SU-DHL-6 (cell line): ENCODE measurements at regions not wholly inside any gene's neighbourhood (a gene's known extent, or its start where the extent isn't known, plus 50 kb on each side); places are given as distances from the start of the nearest gene placed in this dataset.

Source experiments
- H2AFZ ChIP-seq: fragments of 200-600 bp; sonication (generic); 2 replicates; pipeline ENCODE4 v1.6.1; 2014; ENCODE audit warnings: low read depth, mild to moderate bottlenecking, moderate library complexity, mixed read lengths, antibody characterized with exemption, low read length; ENCODE audit not compliant: severe bottlenecking
- H3F3A ChIP-seq: fragments of 200-600 bp; shearing (Covaris generic); 2 replicates; pipeline ENCODE4 v1.6.0; 2016; ENCODE audit warnings: antibody characterized with exemption, mild to moderate bottlenecking; ENCODE audit not compliant: insufficient read depth
- H3K27ac ChIP-seq: fragments of 200-600 bp; sonication (generic); 2 replicates; pipeline ENCODE4 v1.5.1; 2016; ENCODE audit warnings: low read depth, mild to moderate bottlenecking, low read length, moderate library complexity, mixed read lengths
- H3K27me3 ChIP-seq: fragments of 200-600 bp; sonication (generic), shearing (Covaris generic); 2 replicates; pipeline ENCODE4 v1.6.0; 2014; ENCODE audit warnings: mild to moderate bottlenecking, low read length
- H3K36me3 ChIP-seq: fragments of 200-600 bp; sonication (generic); 2 replicates; pipeline ENCODE4 v1.6.1; 2014; ENCODE audit warnings: mild to moderate bottlenecking, low read length, mixed read lengths
- H3K4me2 ChIP-seq: fragments of 300-600, 200-600 bp; shearing (Covaris generic), sonication (generic); 2 replicates; pipeline ENCODE4 v1.6.0; 2014; ENCODE audit warnings: low read length, low read depth, mild to moderate bottlenecking; ENCODE audit not compliant: poor library complexity, severe bottlenecking
- H3K4me3 ChIP-seq: fragments of 200-600 bp; sonication (generic); 2 replicates; pipeline ENCODE4 v1.5.1; 2014; ENCODE audit warnings: antibody characterized with exemption, low read length, mild to moderate bottlenecking, mixed read lengths; ENCODE audit not compliant: insufficient read depth, poor library complexity, severe bottlenecking
- H3K79me2 ChIP-seq: fragments of 200-600 bp; sonication (generic); 2 replicates; pipeline ENCODE4 v1.6.1; 2014; ENCODE audit warnings: mild to moderate bottlenecking, low read length, moderate library complexity; ENCODE audit not compliant: insufficient read depth
- H3K9ac ChIP-seq: fragments of 200-600 bp; sonication (generic); 2 replicates; pipeline ENCODE4 v1.7.0; 2014; ENCODE audit warnings: mild to moderate bottlenecking, low read length
- H3K9me2 ChIP-seq: fragments of 200-600 bp; sonication (generic); replicated peaks from 2 replicates; pipeline ENCODE4 v1.6.1; 2014; ENCODE audit warnings: low read length; ENCODE audit not compliant: insufficient read depth
- H3K9me3 ChIP-seq: fragments of 200-600 bp; sonication (generic); 2 replicates; pipeline ENCODE4 v1.6.1; 2014; ENCODE audit warnings: low read length, mixed read lengths; ENCODE audit not compliant: insufficient read depth
- H4K20me1 ChIP-seq: fragments of 200-600 bp; sonication (generic); 2 replicates; pipeline ENCODE4 v1.6.1; 2014; ENCODE audit warnings: low read depth, mild to moderate bottlenecking, antibody characterized with exemption, low read length, moderate library complexity, mixed read lengths
- EZH2phosphoT487 ChIP-seq: fragments of 200-600 bp; sonication (generic), shearing (Covaris generic); conservative IDR thresholded peaks from 2 replicates; pipeline ENCODE4 v1.6.1; 2018; ENCODE audit warnings: mild to moderate bottlenecking, antibody characterized with exemption, low read length, moderate library complexity, mixed read lengths
- TF ChIP-seq, protein P1 (sequence below): fragments of 200-600 bp; sonication (generic); IDR thresholded peaks from one replicate; pipeline ENCODE4 v1.5.1; 2017; ENCODE audit warnings: antibody characterized with exemption, mild to moderate bottlenecking, low read length, moderate library complexity; ENCODE audit not compliant: insufficient read depth, poor library complexity, severe bottlenecking

- H3K79me2 ChIP-seq, result no peaks in the 10 kb centered on the region
- TF ChIP-seq, protein P1, sequence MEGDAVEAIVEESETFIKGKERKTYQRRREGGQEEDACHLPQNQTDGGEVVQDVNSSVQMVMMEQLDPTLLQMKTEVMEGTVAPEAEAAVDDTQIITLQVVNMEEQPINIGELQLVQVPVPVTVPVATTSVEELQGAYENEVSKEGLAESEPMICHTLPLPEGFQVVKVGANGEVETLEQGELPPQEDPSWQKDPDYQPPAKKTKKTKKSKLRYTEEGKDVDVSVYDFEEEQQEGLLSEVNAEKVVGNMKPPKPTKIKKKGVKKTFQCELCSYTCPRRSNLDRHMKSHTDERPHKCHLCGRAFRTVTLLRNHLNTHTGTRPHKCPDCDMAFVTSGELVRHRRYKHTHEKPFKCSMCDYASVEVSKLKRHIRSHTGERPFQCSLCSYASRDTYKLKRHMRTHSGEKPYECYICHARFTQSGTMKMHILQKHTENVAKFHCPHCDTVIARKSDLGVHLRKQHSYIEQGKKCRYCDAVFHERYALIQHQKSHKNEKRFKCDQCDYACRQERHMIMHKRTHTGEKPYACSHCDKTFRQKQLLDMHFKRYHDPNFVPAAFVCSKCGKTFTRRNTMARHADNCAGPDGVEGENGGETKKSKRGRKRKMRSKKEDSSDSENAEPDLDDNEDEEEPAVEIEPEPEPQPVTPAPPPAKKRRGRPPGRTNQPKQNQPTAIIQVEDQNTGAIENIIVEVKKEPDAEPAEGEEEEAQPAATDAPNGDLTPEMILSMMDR, result no peak
- TF ChIP-seq EZH2phosphoT487, result no peak
- H3K27ac ChIP-seq, result no peak overlapping the region
- no peaks in the 10 kb centered on the region for H3K9me2 ChIP-seq
- no peaks in the 10 kb centered on the region for H3K9me3 ChIP-seq
- H3K4me2 ChIP-seq, result no peak overlapping the region
- no peak overlapping the region for H3K9ac ChIP-seq
- no peaks in the 10 kb centered on the region for H3F3A ChIP-seq
- H3K36me3 ChIP-seq, result no peaks in the 10 kb centered on the region
- no peak overlapping the region for H3K4me3 ChIP-seq
- no peak overlapping the region for H2AFZ ChIP-seq
- no peaks in the 10 kb centered on the region for H3K27me3 ChIP-seq
- H4K20me1 ChIP-seq, result no peaks in the 10 kb centered on the region
Measured at GRCh38 chr3:88921986-88922385, 185.4 kb upstream of the EPHA3 start.

DNA sequence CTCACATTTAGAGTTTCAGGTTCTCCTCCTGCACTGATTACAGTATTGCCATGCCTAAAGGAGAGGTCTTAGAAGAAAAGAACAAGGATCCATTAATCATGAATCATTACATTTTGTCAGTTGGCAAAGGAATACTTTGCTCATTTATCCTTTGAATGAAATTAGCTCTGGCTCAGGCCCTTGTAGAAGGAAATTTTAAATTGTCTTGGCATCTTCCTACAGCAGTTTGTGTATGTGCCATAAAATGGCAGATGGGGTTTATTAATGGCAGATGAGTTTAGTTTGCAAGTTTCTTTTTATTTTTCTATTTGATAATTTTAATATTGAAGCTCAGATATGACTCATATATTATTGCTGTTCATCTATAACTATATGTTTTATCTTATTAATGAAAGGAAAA is 181.2 kb upstream of the EPHA3 start:
- Histone ChIP-seq H4K20me1 (no peaks in the 10 kb centered on the region), H3K79me2 (no peaks in the 10 kb centered on the region), H3K9me3 (no peaks in the 10 kb centered on the region), H3K4me2 (no peak overlapping the region), H3K9me2 (no peaks in the 10 kb centered on the region), H3K27ac (no peak overlapping the region), H2AFZ (no peak overlapping the region), H3K4me3 (no peak overlapping the region), H3K36me3 (no peaks in the 10 kb centered on the region), H3K27me3 (no peaks in the 10 kb centered on the region), H3K9ac (no peak overlapping the region), H3F3A (no peaks in the 10 kb centered on the region)
- no peak for TF ChIP-seq EZH2phosphoT487
- TF ChIP-seq, protein P1, result no peak

DNA sequence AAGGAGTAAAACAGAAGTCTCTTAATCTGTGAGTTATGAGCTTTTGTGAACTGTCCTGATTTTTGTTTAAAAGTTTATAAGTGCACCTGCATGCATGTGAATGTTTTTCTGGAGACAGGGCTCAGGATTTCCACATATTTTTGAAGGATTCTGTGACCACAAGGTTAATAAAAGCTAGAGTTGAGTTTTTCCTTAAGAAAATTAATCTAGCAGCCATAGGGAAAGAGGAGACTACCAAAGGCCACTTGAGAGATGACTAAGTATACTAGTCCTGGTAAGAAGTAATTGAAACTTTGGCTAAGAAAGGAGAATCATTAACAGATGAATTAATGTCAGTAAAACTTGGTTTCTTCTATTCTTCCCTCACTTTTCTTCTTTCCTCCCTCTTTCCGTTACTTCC is 176.8 kb upstream of the EPHA3 start:
- Histone ChIP-seq H3K27me3 (no peaks in the 10 kb centered on the region), H3K9me3 (no peaks in the 10 kb centered on the region)

More for the DNA sequence above, 176.8 kb upstream of the EPHA3 start:
- H3K4me2 ChIP-seq, result no peak overlapping the region
- no peaks in the 10 kb centered on the region for H3K79me2 ChIP-seq
- H3K36me3 ChIP-seq, result no peaks in the 10 kb centered on the region
- no peaks in the 10 kb centered on the region for H4K20me1 ChIP-seq
- H3K4me3 ChIP-seq, result no peak overlapping the region
- no peaks in the 10 kb centered on the region for H3F3A ChIP-seq
- H3K27ac ChIP-seq, result no peak overlapping the region
- no peaks in the 10 kb centered on the region for H3K9me2 ChIP-seq
- H2AFZ ChIP-seq, result no peak overlapping the region
- TF ChIP-seq, protein P1, result no peak
- H3K9ac ChIP-seq, result no peak overlapping the region
